ENCODE measurements at regions not wholly inside any gene's neighbourhood (a gene's known extent, or its start where the extent isn't known, plus 50 kb on each side); places are given as distances from the start of the nearest gene placed in this dataset.

GRCh38 chr7:47095946-47096345, 486.0 kb downstream of the TNS3 start:
- peak overlapping the region; percentile 87; the same call in 1 of the 2 replicates for H3K18ac ChIP-seq (ENCODE audit: low read depth, low read length)
- peak overlapping the region; percentile 79; the same call in 1 of the 2 replicates for H4K91ac ChIP-seq (ENCODE audit: insufficient read depth, low read depth, low read length)
- ChIA-PET CTCF (interaction anchor here (0.6 kb wide), 1 partner anchor 144 kb away, joined by 3 read pairs; no protein-coding TSS in a partner anchor), POLR2A (ENCODE audit: unreplicated experiment) (no interaction called here)
- H3K4me2 ChIP-seq (ENCODE audit: low read depth, low read length), result no peak overlapping the region
- H3K27me3 ChIP-seq (ENCODE audit: control insufficient read depth, insufficient read depth, low read length), result no peaks in the 10 kb centered on the region
- intact Hi-C loops (cut with micrococcal nuclease), result no loop called here
- TF ChIP-seq USF2 (IDR thresholded peaks at IDR 0.05; ENCODE audit: low read depth, low read length) (no peak), ELK1 (IDR thresholded peaks at IDR 0.05; ENCODE audit: borderline replicate concordance, low read depth, low read length) (no peak), NFE2L2 (IDR thresholded peaks at IDR 0.05; ENCODE audit: low read depth, low read length) (no peak), CEBPB (IDR thresholded peaks at IDR 0.05; ENCODE audit: low read depth, low read length) (no peak), MAZ (IDR thresholded peaks at IDR 0.05; ENCODE audit: borderline replicate concordance, low read depth, low read length) (no peak), RCOR1 (IDR thresholded peaks at IDR 0.05; ENCODE audit: insufficient replicate concordance, low read length) (no peak), CHD1 (IDR thresholded peaks at IDR 0.05; ENCODE audit: low read depth, low read length) (no peak), RFX5 (IDR thresholded peaks at IDR 0.05; ENCODE audit: low read depth, low read length) (no peak), MXI1 (IDR thresholded peaks at IDR 0.05; ENCODE audit: borderline replicate concordance, low read depth, low read length) (no peak), RAD21 (IDR thresholded peaks at IDR 0.05; ENCODE audit: low read length) (no peak), SMC3 (IDR thresholded peaks at IDR 0.05; ENCODE audit: low read depth, low read length) (no peak), FOS (IDR thresholded peaks at IDR 0.05; ENCODE audit: low read depth, low read length) (no peak), MAFK (IDR thresholded peaks at IDR 0.05; ENCODE audit: low read depth, low read length) (no peak), POLR2A (IDR thresholded peaks at IDR 0.05; ENCODE audit: low read depth, low read length) (no peak), CTCF (conservative IDR thresholded peaks at IDR 0.05; ENCODE audit: low read depth, low read length) (no peak), BHLHE40 (IDR thresholded peaks at IDR 0.05; ENCODE audit: low read depth, low read length) (no peak)
- H2BK120ac ChIP-seq (ENCODE audit: low read depth, low read length), result peak overlapping the region; percentile 74
- peak overlapping the region; percentile 21 for H2BK5ac ChIP-seq (ENCODE audit: low read depth, low read length, poor library complexity, severe bottlenecking)
- no peak overlapping the region for H2AK9ac ChIP-seq (replicated peaks; ENCODE audit: low read depth, low read length, poor library complexity)
- H3K9me1 ChIP-seq (ENCODE audit: insufficient read depth, low read length), result peaks cover 7% of the 10 kb centered on the region
- H3K36me3 ChIP-seq (ENCODE audit: control insufficient read depth, insufficient read depth, low read length), result no peaks in the 10 kb centered on the region
- peak overlapping the region; percentile 77 for H3K4ac ChIP-seq (ENCODE audit: low read depth, low read length)
- in situ Hi-C loops (cut with MboI; ENCODE audit: low sequenced_read_pairs), result no loop called here
- H3K27ac ChIP-seq (ENCODE audit: insufficient read depth, low read length), result no peak overlapping the region
- dilution Hi-C loops (cut with HindIII; ENCODE audit: low sequenced_read_pairs, unreplicated experiment), result no loop called here
- no peaks in the 10 kb centered on the region for H4K20me1 ChIP-seq (ENCODE audit: insufficient read depth, low read length)
- H3K79me1 ChIP-seq (ENCODE audit: low read depth in 1 of 2, low read length in 2 of 2), result no peaks in the 10 kb centered on the region
- H3K56ac ChIP-seq (ENCODE audit: extremely low read depth, insufficient read depth, low read length), result no peak overlapping the region; the same call in 1 of the 2 replicates
- no TSS peak for BruUV-seq (replicated peaks)
- peak overlapping the region; percentile 78 for H2AFZ ChIP-seq (replicated peaks; ENCODE audit: low read length, poor library complexity)
- no peak overlapping the region for H3K4me3 ChIP-seq (ENCODE audit: insufficient read depth, low read depth, low read length)
- DNase-seq (peak; percentile 28), ATAC-seq (ENCODE audit: low read depth) (no peak)
- H3K9ac ChIP-seq (ENCODE audit: low read depth, low read length), result no peak overlapping the region
- H3K9me3 ChIP-seq (ENCODE audit: control insufficient read depth, insufficient read depth, low read length), result no peaks in the 10 kb centered on the region
- WGBS, 2 experiments (ENCODE audit: extremely low coverage in 2 of 2, insufficient read length in 1 of 2), result 83% methylated on average over 1 of the region's 1 CpG; no CpG with 5 or more reads in 1 of the 2 experiments
- H2BK15ac ChIP-seq (ENCODE audit: low read depth, low read length), result 0 out of 3 replicates have a peak overlapping the region, but pooled peaks have one; percentile 51
- no peak overlapping the region; the same call in 1 of the 2 replicates for H4K5ac ChIP-seq (ENCODE audit: low read depth, low read length)
- H2AK5ac ChIP-seq (ENCODE audit: low read depth, low read length), result no peak overlapping the region
- H3K14ac ChIP-seq (replicated peaks; ENCODE audit: low read depth, low read length), result 0 out of 2 replicates have a peak overlapping the region, but pooled peaks have one; percentile 39
- H4K8ac ChIP-seq (ENCODE audit: low read depth in 2 of 2, low read length in 2 of 2), result peak overlapping the region; percentile 63 to 81; a peak in 3 of 4 replicates
- H3K4me1 ChIP-seq (ENCODE audit: control insufficient read depth, insufficient read depth, low read length), result peaks cover 14% of the 10 kb centered on the region
- 0 out of 2 replicates have a peak overlapping the region, but pooled peaks have one; percentile 47 for H2BK20ac ChIP-seq (ENCODE audit: low read depth, low read length)
- no peak overlapping the region for H3K23ac ChIP-seq (ENCODE audit: low read depth, low read length)

All from IMR-90 (cell line).